RPMI8226 (cell line): ENCODE measurements at regions not wholly inside any gene's neighbourhood (a gene's known extent, or its start where the extent isn't known, plus 50 kb on each side); places are given as distances from the start of the nearest gene placed in this dataset.
A peak's percentile ranks its signal among the peaks of the same experiment; 100 is the strongest.
"Not testable (repeated sequence)": the region's sequence is repeated elsewhere in the genome, so short reads cannot be mapped to it uniquely, and the experiment has no call there.

Experiments
- DNase-seq: peaks from one replicate; pipeline ENCODE4 v3.0.0-alpha.2; 2015

- no peak for DNase-seq
These were observed 366.6 kb downstream of the PREX1 start for GRCh38 chr20:48461091-48461734.

- DNase-seq, result no peak
These were observed 367.1 kb downstream of the PREX1 start for GRCh38 chr20:48460681-48461080.

- no peak for DNase-seq
These were observed 367.9 kb downstream of the PREX1 start for GRCh38 chr20:48459722-48460395.

GRCh38 chr20:48458601-48459385 is 369.0 kb downstream of the PREX1 start:
- no peak for DNase-seq

GRCh38 chr20:48458003-48458377 is 369.8 kb downstream of the PREX1 start:
- no peak for DNase-seq

GRCh38 chr20:48457193-48458002 is 370.4 kb downstream of the PREX1 start:
- no peak for DNase-seq

GRCh38 chr20:48456366-48457192 is 371.2 kb downstream of the PREX1 start:
- no peak for DNase-seq

- DNase-seq, result no peak
These were observed 372.0 kb downstream of the PREX1 start for GRCh38 chr20:48455651-48456365.

GRCh38 chr20:48454671-48455490 is 372.9 kb downstream of the PREX1 start:
- DNase-seq, result no peak

- no peak for DNase-seq
These were observed 374.2 kb downstream of the PREX1 start for GRCh38 chr20:48453477-48454093.

- peak; percentile 40 for DNase-seq
These were observed 376.4 kb downstream of the PREX1 start for GRCh38 chr20:48451401-48451800.

- DNase-seq, result no peak
These were observed 378.9 kb downstream of the PREX1 start for GRCh38 chr20:48448666-48449600.

GRCh38 chr20:48447456-48447855 is 380.3 kb downstream of the PREX1 start:
- DNase-seq, result no peak

- DNase-seq, result no peak
These were observed 382.0 kb downstream of the PREX1 start for GRCh38 chr20:48445827-48446226.

GRCh38 chr20:48444249-48444648 is 383.6 kb downstream of the PREX1 start:
- DNase-seq, result no peak

GRCh38 chr20:48440916-48441315 is 386.9 kb downstream of the PREX1 start:
- DNase-seq, result no peak

- not testable (repeated sequence) for DNase-seq
These were observed 387.5 kb downstream of the PREX1 start for GRCh38 chr20:48440261-48440660.

GRCh38 chr20:48437146-48437545 is 390.7 kb downstream of the PREX1 start:
- no peak for DNase-seq

- DNase-seq, result not testable (repeated sequence)
These were observed 391.2 kb downstream of the PREX1 start for GRCh38 chr20:48436609-48437008.
